ENCODE measurements at regions not wholly inside any gene's neighbourhood (a gene's known extent, or its start where the extent isn't known, plus 50 kb on each side); places are given as distances from the start of the nearest gene placed in this dataset.

GRCh38 chr14:87049950-87050349, 943.0 kb downstream of the GALC start:
- DNase-seq = no peak

GRCh38 chr14:87046960-87047359, 946.0 kb downstream of the GALC start:
- no peak overlapping the region for H3K4me3 ChIP-seq
- ATAC-seq (no peak), DNase-seq (no peak)
- H3K27ac ChIP-seq = no peak overlapping the region
- TF ChIP-seq CTCF (IDR thresholded peaks at IDR 0.05) = no peak
- no peaks in the 10 kb centered on the region for H3K9me3 ChIP-seq
- no peaks in the 10 kb centered on the region for H3K4me1 ChIP-seq
- intact Hi-C loops (cut with DNase I) = no loop called here
- no peaks in the 10 kb centered on the region for H3K27me3 ChIP-seq
- H3K36me3 ChIP-seq = no peaks in the 10 kb centered on the region
- WGBS (ENCODE audit: insufficient coverage, low coverage, low lambda C conversion rate, missing lambda C conversion rate) = 20% methylated on average over 2 of the region's 2 CpGs

More at GRCh38 chr14:87049950-87050349, 943.0 kb downstream of the GALC start:
- peak; percentile 33 to 49 (median 36) for ATAC-seq
- intact Hi-C loops (cut with DNase I) = no loop called here
- H3K36me3 ChIP-seq = no peaks in the 10 kb centered on the region
- H3K27ac ChIP-seq = no peak overlapping the region
- H3K27me3 ChIP-seq = no peaks in the 10 kb centered on the region
- WGBS (ENCODE audit: insufficient coverage, low coverage, low lambda C conversion rate, missing lambda C conversion rate) = 29% methylated on average over 1 of the region's 1 CpG
- H3K4me3 ChIP-seq = no peak overlapping the region
- no peaks in the 10 kb centered on the region for H3K4me1 ChIP-seq
- no peaks in the 10 kb centered on the region for H3K9me3 ChIP-seq
- TF ChIP-seq CTCF (IDR thresholded peaks at IDR 0.05) (peak in 2 of 4 donors; percentile 25 to 36), POLR2A (IDR thresholded peaks at IDR 0.05) (no peak)

GRCh38 chr14:87045956-87046355, 947.0 kb downstream of the GALC start:
- ATAC-seq = no peak
- DNase-seq = no peak
- TF ChIP-seq CTCF (IDR thresholded peaks at IDR 0.05) (no peak), POLR2A (IDR thresholded peaks at IDR 0.05) (no peak)
- no peaks in the 10 kb centered on the region for H3K4me1 ChIP-seq
- H3K36me3 ChIP-seq = no peaks in the 10 kb centered on the region
- intact Hi-C loops (cut with DNase I) = no loop called here
- no peaks in the 10 kb centered on the region for H3K9me3 ChIP-seq
- no peaks in the 10 kb centered on the region for H3K27me3 ChIP-seq
- H3K27ac ChIP-seq = no peak overlapping the region
- WGBS (ENCODE audit: insufficient coverage, low coverage, low lambda C conversion rate, missing lambda C conversion rate) = 40% methylated on average over 5 of the region's 5 CpGs
- no peak overlapping the region for H3K4me3 ChIP-seq

- Histone ChIP-seq H3K9me3 (no peaks in the 10 kb centered on the region), H3K27me3 (no peaks in the 10 kb centered on the region), H3K4me1 (no peaks in the 10 kb centered on the region), H3K4me3 (no peak overlapping the region), H3K36me3 (no peaks in the 10 kb centered on the region), H3K27ac (no peak overlapping the region)
- intact Hi-C loops (cut with DNase I) = no loop called here
- DNase-seq = no peak
- TF ChIP-seq CTCF (IDR thresholded peaks at IDR 0.05) = no peak
- TF ChIP-seq POLR2A (IDR thresholded peaks at IDR 0.05) = no peak
- no peak for ATAC-seq
- 22% methylated on average over 3 of the region's 3 CpGs for WGBS (ENCODE audit: insufficient coverage, low coverage, low lambda C conversion rate, missing lambda C conversion rate)
Observed at GRCh38 chr14:87045246-87045645, 947.7 kb downstream of the GALC start.

GRCh38 chr14:87044807-87045206, 948.2 kb downstream of the GALC start:
- no peaks in the 10 kb centered on the region for H3K27me3 ChIP-seq
- no peak overlapping the region for H3K27ac ChIP-seq
- DNase-seq (no peak), ATAC-seq (no peak)
- no peaks in the 10 kb centered on the region for H3K4me1 ChIP-seq
- intact Hi-C loops (cut with DNase I) = no loop called here
- no peak overlapping the region for H3K4me3 ChIP-seq
- H3K36me3 ChIP-seq = no peaks in the 10 kb centered on the region
- WGBS (ENCODE audit: insufficient coverage, low coverage, low lambda C conversion rate, missing lambda C conversion rate) = 6% methylated on average over 1 of the region's 1 CpG
- no peaks in the 10 kb centered on the region for H3K9me3 ChIP-seq
- no peak for TF ChIP-seq CTCF (IDR thresholded peaks at IDR 0.05)
- no peak for TF ChIP-seq POLR2A (IDR thresholded peaks at IDR 0.05)

Measured in right lobe of liver (tissue), 6 donors.